ENCODE measurements at regions not wholly inside any gene's neighbourhood (a gene's known extent, or its start where the extent isn't known, plus 50 kb on each side); places are given as distances from the start of the nearest gene placed in this dataset.

DNA sequence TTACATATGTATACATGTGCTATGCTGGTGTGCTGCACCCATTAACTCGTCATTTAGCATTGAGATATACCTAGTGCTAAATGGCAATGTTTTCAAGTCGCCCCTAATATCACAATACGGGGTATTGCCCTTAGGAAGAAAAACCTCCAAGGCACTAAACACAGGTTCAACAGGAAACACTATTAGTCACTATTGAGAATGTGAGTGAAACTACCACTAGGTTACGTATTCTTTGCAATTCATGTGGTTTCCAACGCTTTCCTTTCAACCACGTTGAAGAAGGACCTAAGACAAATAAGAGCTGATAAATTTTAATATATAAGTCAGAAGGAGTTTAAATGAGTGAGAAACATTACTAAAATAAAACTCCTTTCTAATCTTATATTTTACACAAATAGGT is 134.7 kb upstream of the SPANXN4 start:
- Histone ChIP-seq H2BK20ac (ENCODE audit: low read depth, low read length, poor library complexity, severe bottlenecking) (no peak overlapping the region), H3K79me2 (ENCODE audit: insufficient read depth, low read length) (no peaks in the 10 kb centered on the region), H3K9me3 (ENCODE audit: control insufficient read depth, low read depth, low read length) (no peaks in the 10 kb centered on the region), H4K8ac (replicated peaks; ENCODE audit: insufficient read length, low read depth, low read length) (no peak overlapping the region), H3K56ac (ENCODE audit: insufficient read length, low read depth, low read length) (no peak overlapping the region), H3K23ac (ENCODE audit: insufficient read length, low read depth, low read length) (no peak overlapping the region), H3K79me1 (ENCODE audit: insufficient read depth, low read depth, low read length, poor library complexity, severe bottlenecking) (no peaks in the 10 kb centered on the region), H3K23me2 (ENCODE audit: insufficient read length, low read depth, low read length, poor library complexity, severe bottlenecking) (no peaks in the 10 kb centered on the region), H3K4me1 (ENCODE audit: insufficient read depth, low read length) (no peaks in the 10 kb centered on the region), H2BK5ac (ENCODE audit: insufficient read length, low read length) (no peak overlapping the region), H4K5ac (ENCODE audit: insufficient read length, low read depth, low read length) (no peak overlapping the region), H3T11ph (ENCODE audit: low read length) (no peak overlapping the region), H3K9ac (ENCODE audit: extremely low read depth, insufficient read length, low read length) (no peak overlapping the region), H4K20me1 (ENCODE audit: control insufficient read depth, insufficient read depth, insufficient read length) (no peaks in the 10 kb centered on the region), H3K14ac (ENCODE audit: insufficient read depth, low read length) (no peak overlapping the region), H2BK15ac (ENCODE audit: low read depth, low read length) (no peak overlapping the region), H2AFZ (ENCODE audit: low read length) (no peak overlapping the region), H3K4me2 (ENCODE audit: insufficient read depth, insufficient read length, low read length) (no peak overlapping the region), H2BK12ac (ENCODE audit: insufficient read length, low read depth, low read length) (no peak overlapping the region), H3K18ac (ENCODE audit: insufficient read length, low read depth, low read length) (no peak overlapping the region), H3K27ac (ENCODE audit: insufficient read length, low read depth, low read length) (no peak overlapping the region), H2AK5ac (ENCODE audit: insufficient read length, low read length) (no peak overlapping the region), H3K4ac (ENCODE audit: low read depth, low read length) (no peak overlapping the region), H4K91ac (ENCODE audit: insufficient read length, low read depth, low read length) (no peak overlapping the region), H2BK120ac (ENCODE audit: low read depth, low read length, poor library complexity, severe bottlenecking) (no peak overlapping the region), H3K27me3 (ENCODE audit: insufficient read depth, low read length) (no peaks in the 10 kb centered on the region)
- DNase-seq = no peak
- no peaks in the 10 kb centered on the region for H3K27me3 Mint-ChIP-seq (ENCODE audit: low read depth)
- no CpG with 5 or more reads among the region's 6 CpGs for WGBS (ENCODE audit: extremely low coverage, insufficient read length, low lambda C conversion rate)
- peaks cover 40 to 51% of the 10 kb centered on the region in 2 experiments for H3K9me3 Mint-ChIP-seq
- TF ChIP-seq, protein P1, sequence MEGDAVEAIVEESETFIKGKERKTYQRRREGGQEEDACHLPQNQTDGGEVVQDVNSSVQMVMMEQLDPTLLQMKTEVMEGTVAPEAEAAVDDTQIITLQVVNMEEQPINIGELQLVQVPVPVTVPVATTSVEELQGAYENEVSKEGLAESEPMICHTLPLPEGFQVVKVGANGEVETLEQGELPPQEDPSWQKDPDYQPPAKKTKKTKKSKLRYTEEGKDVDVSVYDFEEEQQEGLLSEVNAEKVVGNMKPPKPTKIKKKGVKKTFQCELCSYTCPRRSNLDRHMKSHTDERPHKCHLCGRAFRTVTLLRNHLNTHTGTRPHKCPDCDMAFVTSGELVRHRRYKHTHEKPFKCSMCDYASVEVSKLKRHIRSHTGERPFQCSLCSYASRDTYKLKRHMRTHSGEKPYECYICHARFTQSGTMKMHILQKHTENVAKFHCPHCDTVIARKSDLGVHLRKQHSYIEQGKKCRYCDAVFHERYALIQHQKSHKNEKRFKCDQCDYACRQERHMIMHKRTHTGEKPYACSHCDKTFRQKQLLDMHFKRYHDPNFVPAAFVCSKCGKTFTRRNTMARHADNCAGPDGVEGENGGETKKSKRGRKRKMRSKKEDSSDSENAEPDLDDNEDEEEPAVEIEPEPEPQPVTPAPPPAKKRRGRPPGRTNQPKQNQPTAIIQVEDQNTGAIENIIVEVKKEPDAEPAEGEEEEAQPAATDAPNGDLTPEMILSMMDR (conservative IDR thresholded peaks at IDR 0.05) = no peak
- H3K27ac Mint-ChIP-seq = no peak overlapping the region
- no peaks in the 10 kb centered on the region for H3K36me3 Mint-ChIP-seq (ENCODE audit: insufficient read depth in 1 of 3, low read depth in 3 of 3)
- no peaks in the 10 kb centered on the region for H3K4me1 Mint-ChIP-seq
- H3K4me3 Mint-ChIP-seq = no peak overlapping the region

Measured in H9 (cell line).